ENCODE measurements at regions not wholly inside any gene's neighbourhood (a gene's known extent, or its start where the extent isn't known, plus 50 kb on each side); places are given as distances from the start of the nearest gene placed in this dataset.

- DNase-seq = no peak
Measured at GRCh38 chr6:102309700-102310099, 916.2 kb downstream of the GRIK2 start.

GRCh38 chr6:102300350-102300749 is 906.8 kb downstream of the GRIK2 start:
- DNase-seq = no peak

GRCh38 chr6:102298051-102298450 is 904.5 kb downstream of the GRIK2 start:
- no peak for DNase-seq

All from stimulated activated CD4-positive, alpha-beta T cell treated with anti-CD3 and anti-CD28 coated beads, Interleukin-4, amount 100 ng/mL, for 24 hours (primary cell).